ENCODE measurements at regions not wholly inside any gene's neighbourhood (a gene's known extent, or its start where the extent isn't known, plus 50 kb on each side); places are given as distances from the start of the nearest gene placed in this dataset.

GRCh38 chr10:36440539-36440938 lies 684.9 kb upstream of the ANKRD30A start:
- H3K4me1 Mint-ChIP-seq, result no peaks in the 10 kb centered on the region
- no peaks in the 10 kb centered on the region for H3K9me3 Mint-ChIP-seq
- no peaks in the 10 kb centered on the region for H3K27me3 Mint-ChIP-seq
- no peak overlapping the region for H3K4me3 Mint-ChIP-seq
- TF ChIP-seq, protein P1, sequence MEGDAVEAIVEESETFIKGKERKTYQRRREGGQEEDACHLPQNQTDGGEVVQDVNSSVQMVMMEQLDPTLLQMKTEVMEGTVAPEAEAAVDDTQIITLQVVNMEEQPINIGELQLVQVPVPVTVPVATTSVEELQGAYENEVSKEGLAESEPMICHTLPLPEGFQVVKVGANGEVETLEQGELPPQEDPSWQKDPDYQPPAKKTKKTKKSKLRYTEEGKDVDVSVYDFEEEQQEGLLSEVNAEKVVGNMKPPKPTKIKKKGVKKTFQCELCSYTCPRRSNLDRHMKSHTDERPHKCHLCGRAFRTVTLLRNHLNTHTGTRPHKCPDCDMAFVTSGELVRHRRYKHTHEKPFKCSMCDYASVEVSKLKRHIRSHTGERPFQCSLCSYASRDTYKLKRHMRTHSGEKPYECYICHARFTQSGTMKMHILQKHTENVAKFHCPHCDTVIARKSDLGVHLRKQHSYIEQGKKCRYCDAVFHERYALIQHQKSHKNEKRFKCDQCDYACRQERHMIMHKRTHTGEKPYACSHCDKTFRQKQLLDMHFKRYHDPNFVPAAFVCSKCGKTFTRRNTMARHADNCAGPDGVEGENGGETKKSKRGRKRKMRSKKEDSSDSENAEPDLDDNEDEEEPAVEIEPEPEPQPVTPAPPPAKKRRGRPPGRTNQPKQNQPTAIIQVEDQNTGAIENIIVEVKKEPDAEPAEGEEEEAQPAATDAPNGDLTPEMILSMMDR (IDR thresholded peaks at IDR 0.05), result no peak
- POLR2A ChIA-PET, result no interaction called here
- CTCF ChIA-PET, result no interaction called here
- ATAC-seq (ENCODE audit: low read depth) (no peak), DNase-seq (no peak)
- no peaks in the 10 kb centered on the region for H3K36me3 Mint-ChIP-seq (ENCODE audit: low read depth)
- no peak overlapping the region for H3K27ac Mint-ChIP-seq
- intact Hi-C loops (cut with micrococcal nuclease), result no loop called here

DNA sequence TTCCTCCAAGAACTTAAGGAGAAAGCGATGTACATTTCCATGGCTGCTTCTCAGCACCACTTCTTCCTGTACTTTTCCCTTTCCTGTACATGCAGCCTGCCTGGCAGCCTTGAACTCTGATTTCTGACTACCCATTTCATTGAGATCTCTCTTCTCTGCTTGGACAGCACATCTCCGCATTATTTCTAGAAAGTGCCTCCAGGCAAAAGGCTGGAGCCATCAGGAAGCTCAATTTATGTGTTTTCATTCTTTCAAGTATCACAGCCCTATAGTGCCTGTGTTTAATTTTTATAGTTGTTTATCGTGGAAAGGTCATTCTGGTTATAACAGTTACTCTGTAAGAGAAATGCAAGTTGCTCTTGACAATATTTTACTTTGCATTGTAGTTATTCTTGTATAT lies 688.0 kb upstream of the ANKRD30A start:
- no peaks in the 10 kb centered on the region for H3K36me3 Mint-ChIP-seq (ENCODE audit: low read depth)
- no peak overlapping the region for H3K4me3 Mint-ChIP-seq
- no peaks in the 10 kb centered on the region for H3K9me3 Mint-ChIP-seq
- TF ChIP-seq, protein P1 (IDR thresholded peaks at IDR 0.05), result no peak
- POLR2A ChIA-PET, result no interaction called here
- intact Hi-C loops (cut with micrococcal nuclease), result no loop called here
- no peaks in the 10 kb centered on the region for H3K4me1 Mint-ChIP-seq
- DNase-seq (no peak), ATAC-seq (ENCODE audit: low read depth) (no peak)
- H3K27me3 Mint-ChIP-seq, result no peaks in the 10 kb centered on the region
- no peak overlapping the region for H3K27ac Mint-ChIP-seq
- CTCF ChIA-PET, result no interaction called here

DNA sequence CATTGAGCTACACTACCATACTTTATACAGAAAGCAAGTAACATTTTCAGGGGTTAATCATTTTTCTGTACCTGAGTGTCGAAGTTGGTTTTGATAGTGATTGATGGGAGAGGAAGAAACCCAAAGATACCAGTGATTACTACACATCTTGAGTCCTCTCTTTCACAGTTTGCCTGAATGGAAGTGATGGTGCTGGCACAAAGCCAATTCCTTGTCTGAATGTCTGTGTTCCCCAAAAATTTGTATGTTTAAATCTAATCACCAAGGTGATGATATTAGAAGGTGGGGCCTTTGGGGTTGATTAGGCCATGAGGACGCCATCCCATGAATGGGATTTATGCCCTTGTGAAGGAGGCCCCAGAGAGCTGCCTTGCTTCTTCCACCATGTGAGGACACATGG lies 696.9 kb upstream of the ANKRD30A start:
- Mint-ChIP-seq H3K4me3 (no peak overlapping the region), H3K36me3 (ENCODE audit: low read depth) (no peaks in the 10 kb centered on the region), H3K27ac (no peak overlapping the region), H3K9me3 (peaks cover 16% of the 10 kb centered on the region), H3K27me3 (no peaks in the 10 kb centered on the region), H3K4me1 (no peaks in the 10 kb centered on the region)
- ATAC-seq (ENCODE audit: low read depth), result no peak
- ChIA-PET CTCF (no interaction called here), POLR2A (no interaction called here)
- no peak for DNase-seq
- TF ChIP-seq, protein P1 (IDR thresholded peaks at IDR 0.05), result no peak
- intact Hi-C loops (cut with micrococcal nuclease), result no loop called here

GRCh38 chr10:36425131-36425797 lies 700.1 kb upstream of the ANKRD30A start:
- intact Hi-C loops (cut with micrococcal nuclease), result no loop called here
- TF ChIP-seq, protein P1 (IDR thresholded peaks at IDR 0.05), result no peak
- H3K9me3 Mint-ChIP-seq, result peaks cover 16% of the 10 kb centered on the region
- H3K4me1 Mint-ChIP-seq, result no peaks in the 10 kb centered on the region
- H3K27ac Mint-ChIP-seq, result no peak overlapping the region
- POLR2A ChIA-PET, result no interaction called here
- no peak overlapping the region for H3K4me3 Mint-ChIP-seq
- H3K36me3 Mint-ChIP-seq (ENCODE audit: low read depth), result no peaks in the 10 kb centered on the region
- CTCF ChIA-PET, result no interaction called here
- no peak for ATAC-seq (ENCODE audit: low read depth)
- DNase-seq, result no peak
- no peaks in the 10 kb centered on the region for H3K27me3 Mint-ChIP-seq

DNA sequence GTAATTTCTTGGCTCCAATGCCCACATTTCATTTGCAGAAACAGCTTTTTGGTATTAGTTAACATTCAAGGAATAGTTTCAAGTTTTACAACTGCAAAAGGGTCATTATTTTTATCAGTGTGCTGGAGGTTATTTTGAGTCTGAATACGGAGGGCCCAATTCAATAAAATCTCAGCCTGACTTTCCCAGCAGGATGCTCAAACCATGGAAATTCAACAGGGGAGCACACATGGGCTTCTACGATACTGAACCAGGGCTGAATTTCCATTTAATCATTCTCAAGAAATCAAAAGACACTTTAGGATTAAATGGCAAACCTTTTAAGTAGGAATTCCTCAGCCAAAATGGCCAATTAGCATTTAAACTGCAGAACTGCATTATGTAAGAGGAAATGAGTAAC lies 700.9 kb upstream of the ANKRD30A start:
- H3K27me3 Mint-ChIP-seq, result no peaks in the 10 kb centered on the region
- POLR2A ChIA-PET, result no interaction called here
- ATAC-seq (ENCODE audit: low read depth) (no peak), DNase-seq (no peak)
- H3K27ac Mint-ChIP-seq, result no peak overlapping the region
- CTCF ChIA-PET, result no interaction called here
- peaks cover 12% of the 10 kb centered on the region for H3K9me3 Mint-ChIP-seq
- no peak overlapping the region for H3K4me3 Mint-ChIP-seq
- intact Hi-C loops (cut with micrococcal nuclease), result no loop called here
- TF ChIP-seq, protein P1 (IDR thresholded peaks at IDR 0.05), result no peak
- no peaks in the 10 kb centered on the region for H3K36me3 Mint-ChIP-seq (ENCODE audit: low read depth)
- no peaks in the 10 kb centered on the region for H3K4me1 Mint-ChIP-seq
